ENCODE measurements at regions not wholly inside any gene's neighbourhood (a gene's known extent, or its start where the extent isn't known, plus 50 kb on each side); places are given as distances from the start of the nearest gene placed in this dataset.

- POLR2A ChIA-PET = no interaction called here
- H3K27ac ChIP-seq (ENCODE audit: low read length) = no peak overlapping the region
- H3K4me1 ChIP-seq (ENCODE audit: control insufficient read depth, insufficient read depth, low read length) = peaks cover 21% of the 10 kb centered on the region
- TF ChIP-seq REST (IDR thresholded peaks at IDR 0.05; ENCODE audit: insufficient read depth in 1 of 2, low read depth in 2 of 2, low read length in 1 of 2) = no peak
- TF ChIP-seq, protein P1, sequence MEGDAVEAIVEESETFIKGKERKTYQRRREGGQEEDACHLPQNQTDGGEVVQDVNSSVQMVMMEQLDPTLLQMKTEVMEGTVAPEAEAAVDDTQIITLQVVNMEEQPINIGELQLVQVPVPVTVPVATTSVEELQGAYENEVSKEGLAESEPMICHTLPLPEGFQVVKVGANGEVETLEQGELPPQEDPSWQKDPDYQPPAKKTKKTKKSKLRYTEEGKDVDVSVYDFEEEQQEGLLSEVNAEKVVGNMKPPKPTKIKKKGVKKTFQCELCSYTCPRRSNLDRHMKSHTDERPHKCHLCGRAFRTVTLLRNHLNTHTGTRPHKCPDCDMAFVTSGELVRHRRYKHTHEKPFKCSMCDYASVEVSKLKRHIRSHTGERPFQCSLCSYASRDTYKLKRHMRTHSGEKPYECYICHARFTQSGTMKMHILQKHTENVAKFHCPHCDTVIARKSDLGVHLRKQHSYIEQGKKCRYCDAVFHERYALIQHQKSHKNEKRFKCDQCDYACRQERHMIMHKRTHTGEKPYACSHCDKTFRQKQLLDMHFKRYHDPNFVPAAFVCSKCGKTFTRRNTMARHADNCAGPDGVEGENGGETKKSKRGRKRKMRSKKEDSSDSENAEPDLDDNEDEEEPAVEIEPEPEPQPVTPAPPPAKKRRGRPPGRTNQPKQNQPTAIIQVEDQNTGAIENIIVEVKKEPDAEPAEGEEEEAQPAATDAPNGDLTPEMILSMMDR (IDR thresholded peaks at IDR 0.05) = no peak
- TF ChIP-seq POLR2AphosphoS5 (IDR thresholded peaks at IDR 0.05; ENCODE audit: low read depth, low read length) = no peak
- TF ChIP-seq TCF7L2 (IDR thresholded peaks at IDR 0.05; ENCODE audit: low read depth, low read length) = no peak
- no peak for TF ChIP-seq SIN3A (IDR thresholded peaks at IDR 0.05; ENCODE audit: borderline replicate concordance, insufficient read depth, low read depth, low read length)
- CTCF ChIA-PET = interaction anchor here (0.6 to 0.7 kb wide), 2 partner anchors 71 to 114 kb away, joined by 11 to 15 read pairs; no protein-coding TSS in a partner anchor
- DNase-seq (ENCODE audit: low read depth, low spot score) = no peak
- no TSS peak for BruUV-seq (replicated peaks)
- in situ Hi-C loops (cut with HindIII; ENCODE audit: low pct_unique_long_range_greater_than_20kb, low sequenced_read_pairs) = no loop called here
- ATAC-seq = no peak
- H3K9me3 ChIP-seq (ENCODE audit: control insufficient read depth, insufficient read depth, low read depth, low read length) = no peaks in the 10 kb centered on the region
- H3K36me3 ChIP-seq (ENCODE audit: control insufficient read depth, insufficient read depth, low read length) = no peaks in the 10 kb centered on the region
- no peaks in the 10 kb centered on the region for H3K27me3 ChIP-seq (ENCODE audit: control insufficient read depth, insufficient read depth, low read length)
- H3K4me3 ChIP-seq (ENCODE audit: low read depth in 2 of 2, low read length in 2 of 2) = no peak overlapping the region
- intact Hi-C loops (cut with micrococcal nuclease; ENCODE audit: unreplicated experiment) = no loop called here
These were observed 96.6 kb upstream of the CIBAR2 start for GRCh38 chr16:85208643-85209520.

GRCh38 chr16:85209526-85210121 lies 97.4 kb upstream of the CIBAR2 start:
- CTCF ChIA-PET = interaction anchor here (0.6 to 0.7 kb wide), 3 partner anchors 70 to 113 kb away, joined by 4 to 15 read pairs (median 11); no protein-coding TSS in a partner anchor
- POLR2A ChIA-PET = no interaction called here
- DNase-seq (ENCODE audit: low read depth, low spot score) = no peak
- in situ Hi-C loops (cut with HindIII; ENCODE audit: low pct_unique_long_range_greater_than_20kb, low sequenced_read_pairs) (no loop called here), intact Hi-C loops (cut with micrococcal nuclease; ENCODE audit: unreplicated experiment) (no loop called here)
- Histone ChIP-seq H3K27me3 (ENCODE audit: control insufficient read depth, insufficient read depth, low read length) (no peaks in the 10 kb centered on the region), H3K4me3 (ENCODE audit: low read depth in 2 of 2, low read length in 2 of 2) (no peak overlapping the region), H3K9me3 (ENCODE audit: control insufficient read depth, insufficient read depth, low read depth, low read length) (no peaks in the 10 kb centered on the region), H3K4me1 (ENCODE audit: control insufficient read depth, insufficient read depth, low read length) (peaks cover 23% of the 10 kb centered on the region), H3K27ac (ENCODE audit: low read length) (no peak overlapping the region), H3K36me3 (ENCODE audit: control insufficient read depth, insufficient read depth, low read length) (no peaks in the 10 kb centered on the region)
- no peak for ATAC-seq
- no TSS peak for BruUV-seq (replicated peaks)
- TF ChIP-seq, protein P1 (IDR thresholded peaks at IDR 0.05) = no peak
- no peak for TF ChIP-seq REST (IDR thresholded peaks at IDR 0.05; ENCODE audit: insufficient read depth in 1 of 2, low read depth in 2 of 2, low read length in 1 of 2)
- TF ChIP-seq POLR2AphosphoS5 (IDR thresholded peaks at IDR 0.05; ENCODE audit: low read depth, low read length) = no peak
- TF ChIP-seq TCF7L2 (IDR thresholded peaks at IDR 0.05; ENCODE audit: low read depth, low read length) = no peak
- no peak for TF ChIP-seq SIN3A (IDR thresholded peaks at IDR 0.05; ENCODE audit: borderline replicate concordance, insufficient read depth, low read depth, low read length)
